Fibroblast of the aortic adventitia (primary cell): ENCODE measurements at regions not wholly inside any gene's neighbourhood (a gene's known extent, or its start where the extent isn't known, plus 50 kb on each side); places are given as distances from the start of the nearest gene placed in this dataset.

Experiments used
- DNase-seq: peaks from one replicate; pipeline ENCODE4 v3.0.0-alpha.2; 2010; ENCODE audit warnings: low read depth
- H3K4me3 ChIP-seq: 2 replicates; pipeline ENCODE4 v1.5.1; 2011; ENCODE audit warnings: low read depth, mild to moderate bottlenecking, control low read depth, low read length, moderate library complexity
- CTCF ChIP-seq: IDR thresholded peaks from 2 replicates; pipeline ENCODE4 v1.5.1; 2011; ENCODE audit warnings: mild to moderate bottlenecking, low read length, control low read depth, inconsistent platforms; ENCODE audit not compliant: insufficient read depth

GRCh38 chr21:35226968-35227744 is 178.1 kb upstream of the RUNX1 start:
- DNase-seq = no peak
- no peak for TF ChIP-seq CTCF
- H3K4me3 ChIP-seq = no peak overlapping the region

- peak; percentile 57 for DNase-seq
- no peak for TF ChIP-seq CTCF
- no peak overlapping the region for H3K4me3 ChIP-seq
These were observed 177.2 kb upstream of the RUNX1 start for GRCh38 chr21:35226328-35226727.

GRCh38 chr21:35225573-35225972 is 176.5 kb upstream of the RUNX1 start:
- no peak for TF ChIP-seq CTCF
- no peak overlapping the region for H3K4me3 ChIP-seq
- DNase-seq = no peak

DNA sequence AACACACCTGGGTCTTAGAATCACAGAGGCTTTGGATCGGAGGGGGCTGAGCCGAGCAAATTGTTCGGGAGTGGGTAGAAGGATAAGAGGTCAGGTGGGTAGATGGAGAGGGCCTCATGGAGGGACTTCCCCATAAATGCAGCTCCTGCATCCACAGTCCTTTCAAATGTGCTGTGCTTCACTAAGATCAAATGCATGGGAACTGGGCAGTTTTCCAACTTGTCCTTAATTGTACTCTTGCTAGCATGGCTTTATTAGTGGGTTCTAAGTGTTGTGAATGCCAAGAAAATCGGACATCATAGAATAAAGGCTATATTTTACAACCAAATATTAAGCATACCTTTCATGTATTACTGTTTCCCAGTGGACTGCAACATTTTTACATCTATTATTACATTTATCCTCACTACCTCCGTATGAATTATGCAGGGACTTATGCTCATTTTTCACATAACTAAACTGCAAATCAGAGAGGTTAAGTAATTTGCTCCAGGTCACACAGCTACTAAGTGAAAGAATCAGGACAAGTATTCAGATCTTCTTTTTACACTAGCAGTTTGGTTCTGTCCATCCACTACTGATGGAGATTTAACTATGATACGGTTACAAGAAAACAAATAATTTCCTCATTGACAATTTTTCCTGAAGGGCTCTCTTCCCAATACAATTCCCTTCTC is 174.5 kb upstream of the RUNX1 start:
- no peak overlapping the region for H3K4me3 ChIP-seq
- DNase-seq = no peak
- no peak for TF ChIP-seq CTCF

- no peak for TF ChIP-seq CTCF
These were observed 173.4 kb upstream of the RUNX1 start for GRCh38 chr21:35222541-35222941.

GRCh38 chr21:35222021-35222420 is 172.9 kb upstream of the RUNX1 start:
- DNase-seq = no peak
- TF ChIP-seq CTCF = no peak
- H3K4me3 ChIP-seq = no peak overlapping the region

More at GRCh38 chr21:35222541-35222941, 173.4 kb upstream of the RUNX1 start:
- no peak overlapping the region for H3K4me3 ChIP-seq
- no peak for DNase-seq
